HG03520 (cell line): ENCODE measurements at regions not wholly inside any gene's neighbourhood (a gene's known extent, or its start where the extent isn't known, plus 50 kb on each side); places are given as distances from the start of the nearest gene placed in this dataset.
A peak's percentile ranks its signal among the peaks of the same experiment; 100 is the strongest.

Experiments
- ATAC-seq: cut with Tn5 transposase; IDR thresholded peaks from one replicate; pipeline ENCODE4 v1.9.1; 2021; ENCODE audit warnings: mild to moderate bottlenecking, moderate library complexity; ENCODE audit not compliant: unreplicated experiment

- ATAC-seq, result no peak
Measured at GRCh38 chr5:124397317-124397716, 349.1 kb downstream of the ZNF608 start.

- ATAC-seq, result no peak
Measured at GRCh38 chr5:124395926-124396325, 350.5 kb downstream of the ZNF608 start.

- no peak for ATAC-seq
Measured at GRCh38 chr5:124395287-124395686, 351.2 kb downstream of the ZNF608 start.

GRCh38 chr5:124394700-124395245 lies 351.7 kb downstream of the ZNF608 start:
- ATAC-seq, result no peak

GRCh38 chr5:124393584-124394379 lies 352.7 kb downstream of the ZNF608 start:
- no peak for ATAC-seq

- no peak for ATAC-seq
Measured at GRCh38 chr5:124383693-124384092, 362.7 kb downstream of the ZNF608 start.

- no peak for ATAC-seq
Measured at GRCh38 chr5:124377386-124377785, 369.1 kb downstream of the ZNF608 start.

GRCh38 chr5:124373883-124374282 lies 372.6 kb downstream of the ZNF608 start:
- ATAC-seq, result peak; percentile 50

GRCh38 chr5:124372457-124372856 lies 374.0 kb downstream of the ZNF608 start:
- no peak for ATAC-seq

- no peak for ATAC-seq
Measured at GRCh38 chr5:124371111-124371706, 375.2 kb downstream of the ZNF608 start.

- no peak for ATAC-seq
Measured at GRCh38 chr5:124370601-124371000, 375.8 kb downstream of the ZNF608 start.

GRCh38 chr5:124365361-124365801 lies 381.1 kb downstream of the ZNF608 start:
- ATAC-seq, result no peak

GRCh38 chr5:124355928-124356327 lies 390.5 kb downstream of the ZNF608 start:
- ATAC-seq, result no peak

GRCh38 chr5:124353016-124353415 lies 393.4 kb downstream of the ZNF608 start:
- no peak for ATAC-seq

- no peak for ATAC-seq
Measured at GRCh38 chr5:124352312-124352711, 394.1 kb downstream of the ZNF608 start.

- no peak for ATAC-seq
Measured at GRCh38 chr5:124349931-124350330, 396.5 kb downstream of the ZNF608 start.

GRCh38 chr5:124343451-124343867 lies 403.0 kb downstream of the ZNF608 start:
- no peak for ATAC-seq

- no peak for ATAC-seq
Measured at GRCh38 chr5:124342986-124343385, 403.5 kb downstream of the ZNF608 start.

GRCh38 chr5:124342584-124342983 lies 403.9 kb downstream of the ZNF608 start:
- ATAC-seq, result no peak

- ATAC-seq, result no peak
Measured at GRCh38 chr5:124342027-124342471, 404.4 kb downstream of the ZNF608 start.

GRCh38 chr5:124341066-124341858 lies 405.2 kb downstream of the ZNF608 start:
- no peak for ATAC-seq
